NOMO-1 treated with dmso at 0.1 percent for 144 hours (cell line): ENCODE measurements at regions not wholly inside any gene's neighbourhood (a gene's known extent, or its start where the extent isn't known, plus 50 kb on each side); places are given as distances from the start of the nearest gene placed in this dataset.
"Not testable (repeated sequence)": the region's sequence is repeated elsewhere in the genome, so short reads cannot be mapped to it uniquely, and the experiment has no call there.

Experiments
- DNase-seq: peaks from one replicate; lab custom pipeline; 2025; ENCODE audit not compliant: unreplicated experiment; lab: John Stamatoyannopoulos, UW

- no peak for DNase-seq
Measured at GRCh38 chr3:112738366-112738765, 97.4 kb upstream of the CCDC80 start.

GRCh38 chr3:112736805-112737566 is 96.0 kb upstream of the CCDC80 start:
- DNase-seq: no peak

- DNase-seq: no peak
Measured at GRCh38 chr3:112736386-112736785, 95.4 kb upstream of the CCDC80 start.

- DNase-seq: no peak
Measured at GRCh38 chr3:112735926-112736325, 95.0 kb upstream of the CCDC80 start.

- DNase-seq: peak; percentile 46
Measured at GRCh38 chr3:112734736-112735350, 93.9 kb upstream of the CCDC80 start.

- DNase-seq: no peak
Measured at GRCh38 chr3:112734171-112734570, 93.2 kb upstream of the CCDC80 start.

- no peak for DNase-seq
Measured at GRCh38 chr3:112730210-112730609, 89.3 kb upstream of the CCDC80 start.

- no peak for DNase-seq
Measured at GRCh38 chr3:112721231-112721630, 80.3 kb upstream of the CCDC80 start.

GRCh38 chr3:112718967-112719366 is 78.0 kb upstream of the CCDC80 start:
- no peak for DNase-seq

GRCh38 chr3:112718516-112718915 is 77.6 kb upstream of the CCDC80 start:
- no peak for DNase-seq

GRCh38 chr3:112709911-112710310 is 69.0 kb upstream of the CCDC80 start:
- DNase-seq: no peak

- DNase-seq: no peak
Measured at GRCh38 chr3:112699436-112699978, 58.6 kb upstream of the CCDC80 start.

GRCh38 chr3:112698442-112698841 is 57.5 kb upstream of the CCDC80 start:
- not testable (repeated sequence) for DNase-seq

GRCh38 chr3:112696244-112696643 is 55.3 kb upstream of the CCDC80 start:
- not testable (repeated sequence) for DNase-seq

GRCh38 chr3:112695377-112696108 is 54.6 kb upstream of the CCDC80 start:
- DNase-seq: not testable (repeated sequence)

GRCh38 chr3:112694906-112695305 is 54.0 kb upstream of the CCDC80 start:
- not testable (repeated sequence) for DNase-seq

- no peak for DNase-seq
Measured at GRCh38 chr3:112693186-112693585, 52.2 kb upstream of the CCDC80 start.
